Osteoblast (primary cell): ENCODE measurements at regions not wholly inside any gene's neighbourhood (a gene's known extent, or its start where the extent isn't known, plus 50 kb on each side); places are given as distances from the start of the nearest gene placed in this dataset.

Experiments
- DNase-seq: peaks from one replicate; pipeline ENCODE4 v3.0.0; 2011; ENCODE audit warnings: low spot score, mixed read lengths; ENCODE audit not compliant: insufficient read length; ENCODE audit errors: missing footprints
- H2AFZ ChIP-seq: 2 replicates; pipeline ENCODE4 v1.6.0; 2011; ENCODE audit warnings: mild to moderate bottlenecking, low read length
- H3K27ac ChIP-seq: 2 replicates; pipeline ENCODE4 v1.5.1; 2011; ENCODE audit warnings: mild to moderate bottlenecking, low read depth, low read length, moderate library complexity
- H3K27me3 ChIP-seq: 2 replicates; pipeline ENCODE4 v1.6.0; 2012; ENCODE audit warnings: mild to moderate bottlenecking, control low read depth, inconsistent platforms, low read length, moderate library complexity; ENCODE audit not compliant: insufficient read depth
- H3K36me3 ChIP-seq: 2 replicates; pipeline ENCODE4 v1.5.1; 2011; ENCODE audit warnings: mild to moderate bottlenecking, low read length, control low read depth, moderate library complexity; ENCODE audit not compliant: insufficient read depth
- H3K4me1 ChIP-seq: 2 replicates; pipeline ENCODE4 v1.5.1; 2011; ENCODE audit warnings: mild to moderate bottlenecking, low read length, control low read depth, moderate library complexity; ENCODE audit not compliant: insufficient read depth
- H3K4me2 ChIP-seq: 2 replicates; pipeline ENCODE4 v1.6.0; 2011; ENCODE audit warnings: mild to moderate bottlenecking, low read length; ENCODE audit not compliant: insufficient read depth
- H3K4me3 ChIP-seq: fragments of 200-600 bp; sonication (generic); 3 replicates; pipeline ENCODE4 v1.5.1; 2012; ENCODE audit warnings: mild to moderate bottlenecking, low read length, inconsistent platforms; ENCODE audit not compliant: insufficient read depth
- H3K79me2 ChIP-seq: 2 replicates; pipeline ENCODE4 v1.6.0; 2012; ENCODE audit warnings: mild to moderate bottlenecking, low read length, control low read depth, inconsistent platforms; ENCODE audit not compliant: insufficient read depth
- H3K9me3 ChIP-seq: 2 replicates; pipeline ENCODE4 v1.5.1; 2011; ENCODE audit warnings: low read depth, low read length, control low read depth
- H4K20me1 ChIP-seq: 2 replicates; pipeline ENCODE4 v1.6.0; 2012; ENCODE audit warnings: mild to moderate bottlenecking, low read length, control low read depth; ENCODE audit not compliant: insufficient read depth
- TF ChIP-seq, protein P1 (sequence below): IDR thresholded peaks from 2 replicates; pipeline ENCODE4 v1.5.1; 2011; ENCODE audit warnings: mild to moderate bottlenecking, low read depth, low read length, moderate library complexity; ENCODE audit errors: extremely low read depth

DNA sequence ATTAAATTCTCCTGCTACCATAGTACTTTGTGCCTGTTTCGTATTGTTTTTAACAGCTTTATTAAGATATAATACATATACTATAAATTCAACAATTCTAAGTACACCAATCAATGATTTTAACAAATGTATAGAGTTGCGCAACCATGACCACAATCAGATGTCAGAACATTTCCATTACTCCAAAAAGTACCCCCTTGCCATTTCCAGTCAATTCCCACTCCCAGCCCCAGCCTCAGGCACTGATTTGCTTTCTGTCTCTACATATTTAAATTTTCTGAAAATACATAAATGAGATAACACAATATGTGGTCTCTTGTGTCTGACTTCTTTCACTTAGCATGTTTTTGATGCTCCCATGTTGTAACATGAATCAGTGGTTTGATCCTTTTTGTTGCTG lies 193.9 kb downstream of the FIGN start:
- TF ChIP-seq, protein P1, sequence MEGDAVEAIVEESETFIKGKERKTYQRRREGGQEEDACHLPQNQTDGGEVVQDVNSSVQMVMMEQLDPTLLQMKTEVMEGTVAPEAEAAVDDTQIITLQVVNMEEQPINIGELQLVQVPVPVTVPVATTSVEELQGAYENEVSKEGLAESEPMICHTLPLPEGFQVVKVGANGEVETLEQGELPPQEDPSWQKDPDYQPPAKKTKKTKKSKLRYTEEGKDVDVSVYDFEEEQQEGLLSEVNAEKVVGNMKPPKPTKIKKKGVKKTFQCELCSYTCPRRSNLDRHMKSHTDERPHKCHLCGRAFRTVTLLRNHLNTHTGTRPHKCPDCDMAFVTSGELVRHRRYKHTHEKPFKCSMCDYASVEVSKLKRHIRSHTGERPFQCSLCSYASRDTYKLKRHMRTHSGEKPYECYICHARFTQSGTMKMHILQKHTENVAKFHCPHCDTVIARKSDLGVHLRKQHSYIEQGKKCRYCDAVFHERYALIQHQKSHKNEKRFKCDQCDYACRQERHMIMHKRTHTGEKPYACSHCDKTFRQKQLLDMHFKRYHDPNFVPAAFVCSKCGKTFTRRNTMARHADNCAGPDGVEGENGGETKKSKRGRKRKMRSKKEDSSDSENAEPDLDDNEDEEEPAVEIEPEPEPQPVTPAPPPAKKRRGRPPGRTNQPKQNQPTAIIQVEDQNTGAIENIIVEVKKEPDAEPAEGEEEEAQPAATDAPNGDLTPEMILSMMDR, result no peak
- peak; percentile 59 for DNase-seq
- Histone ChIP-seq H3K9me3 (no peaks in the 10 kb centered on the region), H3K27me3 (no peaks in the 10 kb centered on the region), H2AFZ (no peak overlapping the region), H3K4me1 (no peaks in the 10 kb centered on the region), H3K36me3 (no peaks in the 10 kb centered on the region), H3K79me2 (no peaks in the 10 kb centered on the region), H3K27ac (no peak overlapping the region), H4K20me1 (no peaks in the 10 kb centered on the region), H3K4me2 (no peak overlapping the region), H3K4me3 (no peak overlapping the region)

DNA sequence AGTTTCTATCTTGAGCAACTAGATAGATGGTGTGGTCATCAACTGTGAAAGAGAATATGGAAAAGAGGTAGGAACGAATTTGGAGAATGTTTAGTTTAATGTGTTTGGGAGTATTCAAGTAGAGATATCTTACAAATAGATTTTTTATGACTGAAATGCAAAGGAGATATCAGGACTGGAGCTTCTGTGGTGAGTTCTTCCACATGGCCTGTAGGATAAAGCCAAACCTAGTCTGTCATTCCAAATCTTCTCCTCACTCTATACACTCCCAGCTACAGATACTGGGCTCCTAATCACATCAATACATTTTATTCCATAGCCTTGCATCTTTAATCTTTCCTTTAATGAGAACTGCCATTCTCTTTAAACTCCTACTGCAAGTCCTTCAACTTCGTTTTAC lies 194.3 kb downstream of the FIGN start:
- no peak overlapping the region for H2AFZ ChIP-seq
- DNase-seq, result no peak
- TF ChIP-seq, protein P1, result no peak
- H3K9me3 ChIP-seq, result no peaks in the 10 kb centered on the region
- no peaks in the 10 kb centered on the region for H4K20me1 ChIP-seq
- no peak overlapping the region for H3K27ac ChIP-seq
- H3K36me3 ChIP-seq, result no peaks in the 10 kb centered on the region
- H3K4me2 ChIP-seq, result no peak overlapping the region
- H3K27me3 ChIP-seq, result no peaks in the 10 kb centered on the region
- no peak overlapping the region for H3K4me3 ChIP-seq
- no peaks in the 10 kb centered on the region for H3K79me2 ChIP-seq
- no peaks in the 10 kb centered on the region for H3K4me1 ChIP-seq

DNA sequence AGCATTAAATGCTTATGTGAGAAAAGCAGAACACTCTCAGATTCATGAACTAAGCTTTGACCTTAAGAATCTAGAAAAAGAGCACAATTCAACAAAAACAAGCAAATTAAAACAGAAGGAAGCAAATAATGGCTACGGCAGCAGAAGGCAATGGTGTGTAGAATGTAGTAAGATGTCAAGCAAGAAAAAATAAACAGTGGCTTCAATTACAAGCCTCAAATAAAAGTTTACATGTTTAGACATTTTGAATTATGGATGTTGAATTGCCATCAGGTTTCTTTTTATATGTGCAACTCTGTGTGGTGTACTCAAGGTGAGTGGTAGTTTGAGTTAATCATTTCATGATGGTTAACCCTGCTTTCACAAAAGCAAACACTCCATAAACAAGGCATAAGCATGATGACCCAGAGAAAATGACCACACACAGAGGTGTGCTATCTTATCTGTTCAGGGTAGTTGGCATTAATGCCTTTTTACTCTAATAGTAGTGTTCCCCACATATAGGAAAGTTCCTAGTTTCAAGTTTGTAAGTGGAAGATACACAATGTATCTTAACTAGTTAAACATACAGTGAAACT lies 207.1 kb downstream of the FIGN start:
- Histone ChIP-seq H3K4me3 (no peak overlapping the region), H3K79me2 (no peaks in the 10 kb centered on the region), H3K9me3 (no peaks in the 10 kb centered on the region), H3K4me1 (no peaks in the 10 kb centered on the region), H3K27me3 (no peaks in the 10 kb centered on the region), H3K27ac (no peak overlapping the region), H2AFZ (no peak overlapping the region), H3K36me3 (no peaks in the 10 kb centered on the region), H4K20me1 (no peaks in the 10 kb centered on the region), H3K4me2 (no peak overlapping the region)
- DNase-seq, result no peak
- TF ChIP-seq, protein P1, result no peak

DNA sequence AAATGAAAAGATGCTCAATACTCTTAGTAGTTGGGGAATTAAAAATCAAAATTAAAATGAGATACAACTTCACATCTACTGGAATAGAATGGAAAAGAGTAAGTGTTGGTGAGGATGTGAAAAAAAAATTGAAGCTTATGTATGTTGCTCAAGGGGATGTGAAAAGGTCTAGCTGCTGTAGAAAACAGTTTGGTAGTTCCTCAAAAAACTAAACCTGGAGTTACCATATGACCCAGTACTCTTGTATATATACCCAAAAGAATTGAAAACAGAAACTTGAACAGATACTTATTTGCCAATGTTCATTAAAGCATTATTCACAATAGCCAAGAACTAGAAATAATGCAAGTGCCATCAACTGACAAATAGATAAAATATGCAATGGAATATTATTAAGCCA lies 208.4 kb downstream of the FIGN start:
- Histone ChIP-seq H3K9me3 (no peaks in the 10 kb centered on the region), H3K36me3 (no peaks in the 10 kb centered on the region), H2AFZ (no peak overlapping the region), H3K27me3 (no peaks in the 10 kb centered on the region), H3K79me2 (no peaks in the 10 kb centered on the region), H3K4me3 (no peak overlapping the region), H3K4me2 (no peak overlapping the region), H4K20me1 (no peaks in the 10 kb centered on the region), H3K27ac (no peak overlapping the region), H3K4me1 (no peaks in the 10 kb centered on the region)
- no peak for DNase-seq
- TF ChIP-seq, protein P1, result no peak
